IPS DF 4.7 (cell line): ENCODE measurements at regions not wholly inside any gene's neighbourhood (a gene's known extent, or its start where the extent isn't known, plus 50 kb on each side); places are given as distances from the start of the nearest gene placed in this dataset.
"Not testable (repeated sequence)": the region's sequence is repeated elsewhere in the genome, so short reads cannot be mapped to it uniquely, and the experiment has no call there.

Experiments used
- DNase-seq: peaks from one replicate; pipeline ENCODE4 v3.0.0-alpha.2; 2013; ENCODE audit warnings: low spot score; ENCODE audit errors: extremely low read depth

- DNase-seq: no peak
These were observed 133.7 kb downstream of the ATL2 start for GRCh38 chr2:38243186-38243880.

GRCh38 chr2:38239452-38239851, 137.6 kb downstream of the ATL2 start:
- no peak for DNase-seq

GRCh38 chr2:38238705-38239104, 138.4 kb downstream of the ATL2 start:
- DNase-seq: not testable (repeated sequence)

GRCh38 chr2:38237311-38237710, 139.8 kb downstream of the ATL2 start:
- no peak for DNase-seq

- DNase-seq: no peak
These were observed 143.7 kb downstream of the ATL2 start for GRCh38 chr2:38233231-38233983.

- no peak for DNase-seq
These were observed 144.6 kb downstream of the ATL2 start for GRCh38 chr2:38232454-38232853.

- no peak for DNase-seq
These were observed 146.3 kb downstream of the ATL2 start for GRCh38 chr2:38230756-38231155.

- DNase-seq: no peak
These were observed 148.3 kb downstream of the ATL2 start for GRCh38 chr2:38228753-38229152.

GRCh38 chr2:38224821-38225437, 149.0 kb upstream of the CYP1B1 start:
- DNase-seq: no peak

- DNase-seq: no peak
These were observed 148.2 kb upstream of the CYP1B1 start for GRCh38 chr2:38224181-38224580.

- no peak for DNase-seq
These were observed 147.3 kb upstream of the CYP1B1 start for GRCh38 chr2:38223256-38223655.

GRCh38 chr2:38220164-38220563, 144.2 kb upstream of the CYP1B1 start:
- no peak for DNase-seq

GRCh38 chr2:38218995-38219394, 143.0 kb upstream of the CYP1B1 start:
- no peak for DNase-seq

- no peak for DNase-seq
These were observed 142.6 kb upstream of the CYP1B1 start for GRCh38 chr2:38218591-38218991.

- DNase-seq: no peak
These were observed 141.6 kb upstream of the CYP1B1 start for GRCh38 chr2:38217401-38218188.

GRCh38 chr2:38216886-38217285, 140.9 kb upstream of the CYP1B1 start:
- DNase-seq: no peak

GRCh38 chr2:38215993-38216392, 140.0 kb upstream of the CYP1B1 start:
- DNase-seq: no peak

- DNase-seq: no peak
These were observed 139.6 kb upstream of the CYP1B1 start for GRCh38 chr2:38215522-38215921.

GRCh38 chr2:38214209-38214717, 138.3 kb upstream of the CYP1B1 start:
- no peak for DNase-seq

GRCh38 chr2:38213619-38214167, 137.7 kb upstream of the CYP1B1 start:
- no peak for DNase-seq

GRCh38 chr2:38212312-38212711, 136.4 kb upstream of the CYP1B1 start:
- no peak for DNase-seq
